Tibial artery (tissue), 4 donors: ENCODE measurements at regions not wholly inside any gene's neighbourhood (a gene's known extent, or its start where the extent isn't known, plus 50 kb on each side); places are given as distances from the start of the nearest gene placed in this dataset.

Experiments used
- DNase-seq, 2 donors: peaks; one replicate each; pipeline ENCODE4 v3.0.0-alpha.2; 2019
- H3K27ac ChIP-seq, 2 donors: fragments of 200-600 bp; sonication (generic) in 1 of 2; 1 replicate in 1 of 2; 2 replicates in 1 of 2; pipeline ENCODE4 v1.5.1; 2018 to 2019; ENCODE audit warnings: mild to moderate bottlenecking in 1 of 2
- H3K27me3 ChIP-seq, 2 donors: fragments of 200-600 bp; sonication (generic) in 1 of 2; one replicate each; pipeline versions ENCODE4 v1.5.1 to v1.6.0; 2016 to 2019
- H3K36me3 ChIP-seq, 3 donors: fragments of 200-600 bp; sonication (generic) in 2 of 3; one replicate each; pipeline ENCODE4 v1.5.1; 2016 to 2019; ENCODE audit warnings: mild to moderate bottlenecking in 2 of 3
- H3K4me1 ChIP-seq, 4 donors: fragments of 200-600 bp; sonication (generic) in 2 of 4; 1 replicate in 3 of 4; 2 replicates in 1 of 4; pipeline ENCODE4 v1.5.1; 2016 to 2019
- H3K4me3 ChIP-seq, 2 donors: fragments of 200-600 bp; sonication (generic) in 1 of 2; 1 replicate in 1 of 2; 2 replicates in 1 of 2; pipeline ENCODE4 v1.5.1; 2018 to 2019; ENCODE audit warnings: mild to moderate bottlenecking in 2 of 2
- H3K9me3 ChIP-seq, 3 donors: fragments of 200-600 bp; sonication (generic) in 1 of 3; one replicate each; pipeline ENCODE4 v1.5.1; 2016 to 2019
- CTCF ChIP-seq, 2 experiments: fragments of 200-600 bp in 1 of 2; fragments of 450-650 bp in 1 of 2; IDR thresholded peaks; one replicate each; pipeline ENCODE4 v1.5.1; 2017 to 2019; ENCODE audit warnings: antibody characterized with exemption in 2 of 2, mild to moderate bottlenecking in 1 of 2, moderate library complexity in 1 of 2
- intact Hi-C: fragments of 100-400 bp; cut with DNase I; formaldehyde crosslinking; loops from one replicate; pipeline ENCODE4 v1.15.0; 2023; ENCODE audit warnings: low total_unique reads

GRCh38 chr3:933326-933725 is 159.5 kb upstream of the CNTN6 start:
- intact Hi-C loops: no loop called here
- H3K27me3 ChIP-seq: no peaks in the 10 kb centered on the region
- no peaks in the 10 kb centered on the region for H3K9me3 ChIP-seq
- no peak for DNase-seq
- H3K27ac ChIP-seq: no peak overlapping the region
- no peaks in the 10 kb centered on the region for H3K36me3 ChIP-seq
- TF ChIP-seq CTCF (IDR thresholded peaks at IDR 0.05): no peak
- H3K4me3 ChIP-seq: no peak overlapping the region
- H3K4me1 ChIP-seq: no peaks in the 10 kb centered on the region

GRCh38 chr3:944786-945185 is 148.0 kb upstream of the CNTN6 start:
- no peaks in the 10 kb centered on the region for H3K36me3 ChIP-seq
- TF ChIP-seq CTCF (IDR thresholded peaks at IDR 0.05): no peak
- DNase-seq: no peak
- no peak overlapping the region for H3K4me3 ChIP-seq
- H3K9me3 ChIP-seq: no peaks in the 10 kb centered on the region
- H3K27ac ChIP-seq: no peak overlapping the region
- intact Hi-C loops: no loop called here
- no peaks in the 10 kb centered on the region for H3K27me3 ChIP-seq
- no peaks in the 10 kb centered on the region for H3K4me1 ChIP-seq

- no peak for DNase-seq
- intact Hi-C loops: no loop called here
- Histone ChIP-seq H3K27ac (no peak overlapping the region), H3K4me3 (no peak overlapping the region), H3K36me3 (no peaks in the 10 kb centered on the region), H3K27me3 (no peaks in the 10 kb centered on the region), H3K4me1 (no peaks in the 10 kb centered on the region), H3K9me3 (no peaks in the 10 kb centered on the region)
- no peak for TF ChIP-seq CTCF (IDR thresholded peaks at IDR 0.05)
Observed at GRCh38 chr3:945738-946137, 147.1 kb upstream of the CNTN6 start.

- H3K36me3 ChIP-seq: no peaks in the 10 kb centered on the region
- H3K9me3 ChIP-seq: no peaks in the 10 kb centered on the region
- H3K27ac ChIP-seq: no peak overlapping the region
- no peaks in the 10 kb centered on the region for H3K27me3 ChIP-seq
- no peak for TF ChIP-seq CTCF (IDR thresholded peaks at IDR 0.05)
- H3K4me3 ChIP-seq: no peak overlapping the region
- intact Hi-C loops: no loop called here
- no peak for DNase-seq
- no peaks in the 10 kb centered on the region for H3K4me1 ChIP-seq
Observed at GRCh38 chr3:952906-953305, 139.9 kb upstream of the CNTN6 start.

- H3K27ac ChIP-seq: no peak overlapping the region
- TF ChIP-seq CTCF (IDR thresholded peaks at IDR 0.05): no peak
- intact Hi-C loops: no loop called here
Observed at GRCh38 chr3:963255-963654, 129.6 kb upstream of the CNTN6 start.

GRCh38 chr3:963755-964154 is 129.1 kb upstream of the CNTN6 start:
- Histone ChIP-seq H3K4me1 (no peaks in the 10 kb centered on the region), H3K27me3 (no peaks in the 10 kb centered on the region), H3K27ac (no peak overlapping the region), H3K36me3 (no peaks in the 10 kb centered on the region), H3K9me3 (no peaks in the 10 kb centered on the region), H3K4me3 (no peak overlapping the region)
- DNase-seq: no peak
- intact Hi-C loops: no loop called here
- TF ChIP-seq CTCF (IDR thresholded peaks at IDR 0.05): no peak

More at GRCh38 chr3:963255-963654, 129.6 kb upstream of the CNTN6 start:
- Histone ChIP-seq H3K4me3 (no peak overlapping the region), H3K4me1 (no peaks in the 10 kb centered on the region), H3K27me3 (no peaks in the 10 kb centered on the region), H3K9me3 (no peaks in the 10 kb centered on the region), H3K36me3 (no peaks in the 10 kb centered on the region)
- DNase-seq: no peak
